Parathyroid adenoma (tissue), 2 donors: ENCODE measurements at regions not wholly inside any gene's neighbourhood (a gene's known extent, or its start where the extent isn't known, plus 50 kb on each side); places are given as distances from the start of the nearest gene placed in this dataset.

Experiments used
- H2AFZ ChIP-seq: fragments of 300-600 bp; sonication (generic); one replicate; pipeline ENCODE4 v1.7.0; 2017; ENCODE audit warnings: antibody characterized with exemption, mild to moderate bottlenecking
- H3K27ac ChIP-seq: fragments of 300-600 bp; sonication (generic); one replicate; pipeline ENCODE4 v1.7.0; 2017
- H3K27me3 ChIP-seq: fragments of 300-600 bp; sonication (generic); one replicate; pipeline ENCODE4 v1.7.0; 2017; ENCODE audit warnings: low read length; ENCODE audit not compliant: control insufficient read depth, insufficient read depth
- H3K36me3 ChIP-seq: fragments of 300-600 bp; sonication (generic); one replicate; pipeline ENCODE4 v1.7.0; 2017; ENCODE audit warnings: low read length; ENCODE audit not compliant: control insufficient read depth, insufficient read depth
- H3K4me1 ChIP-seq: fragments of 300-600 bp; sonication (generic); one replicate; pipeline ENCODE4 v1.7.0; 2017; ENCODE audit warnings: control low read depth
- H3K4me2 ChIP-seq: fragments of 300-600 bp; sonication (generic); one replicate; pipeline ENCODE4 v1.7.0; 2017; ENCODE audit warnings: low read length
- H3K4me3 ChIP-seq: fragments of 300-600 bp; sonication (generic); one replicate; pipeline ENCODE4 v1.7.0; 2017; ENCODE audit warnings: low read depth, low read length
- H3K79me2 ChIP-seq: fragments of 300-600 bp; sonication (generic); one replicate; pipeline ENCODE4 v1.7.0; 2017; ENCODE audit warnings: control low read depth
- H3K9ac ChIP-seq: fragments of 300-600 bp; sonication (generic); one replicate; pipeline ENCODE4 v1.7.0; 2017; ENCODE audit warnings: mild to moderate bottlenecking
- H3K9me3 ChIP-seq: fragments of 300-600 bp; sonication (generic); one replicate; pipeline ENCODE4 v1.7.0; 2017; ENCODE audit warnings: low read length; ENCODE audit not compliant: control insufficient read depth
- CTCF ChIP-seq: fragments of 300-600 bp; sonication (generic); IDR thresholded peaks from one replicate; pipeline ENCODE4 v1.7.0; 2017; ENCODE audit warnings: antibody characterized with exemption, mild to moderate bottlenecking
- donor health status: primary hyperparathyroidism.

GRCh38 chr5:116970318-116970717 is 395.7 kb upstream of the SEMA6A start:
- no peak for TF ChIP-seq CTCF
- Histone ChIP-seq H3K36me3 (no peaks in the 10 kb centered on the region), H3K4me2 (no peak overlapping the region), H3K79me2 (no peaks in the 10 kb centered on the region), H3K4me3 (no peak overlapping the region), H3K9ac (no peak overlapping the region), H2AFZ (no peak overlapping the region), H3K4me1 (no peaks in the 10 kb centered on the region), H3K27me3 (no peaks in the 10 kb centered on the region), H3K9me3 (no peaks in the 10 kb centered on the region), H3K27ac (no peak overlapping the region)

- Histone ChIP-seq H3K36me3 (no peaks in the 10 kb centered on the region), H3K9ac (no peak overlapping the region), H3K4me2 (no peak overlapping the region), H3K9me3 (no peaks in the 10 kb centered on the region), H3K27ac (no peak overlapping the region), H2AFZ (no peak overlapping the region), H3K4me3 (no peak overlapping the region), H3K27me3 (no peaks in the 10 kb centered on the region), H3K79me2 (no peaks in the 10 kb centered on the region), H3K4me1 (no peaks in the 10 kb centered on the region)
- TF ChIP-seq CTCF: no peak
These were observed 389.8 kb upstream of the SEMA6A start for GRCh38 chr5:116964438-116964837.

- no peak overlapping the region for H3K27ac ChIP-seq
- H2AFZ ChIP-seq: no peak overlapping the region
- no peaks in the 10 kb centered on the region for H3K79me2 ChIP-seq
- no peak overlapping the region for H3K4me2 ChIP-seq
- no peak for TF ChIP-seq CTCF
- H3K4me1 ChIP-seq: no peaks in the 10 kb centered on the region
- no peak overlapping the region for H3K4me3 ChIP-seq
- no peaks in the 10 kb centered on the region for H3K36me3 ChIP-seq
- H3K9me3 ChIP-seq: no peaks in the 10 kb centered on the region
- no peak overlapping the region for H3K9ac ChIP-seq
- no peaks in the 10 kb centered on the region for H3K27me3 ChIP-seq
These were observed 386.4 kb upstream of the SEMA6A start for GRCh38 chr5:116961021-116961420.

- no peaks in the 10 kb centered on the region for H3K36me3 ChIP-seq
- no peak overlapping the region for H3K4me2 ChIP-seq
- H3K27me3 ChIP-seq: no peaks in the 10 kb centered on the region
- TF ChIP-seq CTCF: no peak
- H3K4me3 ChIP-seq: no peak overlapping the region
- H3K27ac ChIP-seq: no peak overlapping the region
- no peak overlapping the region for H3K9ac ChIP-seq
- H3K79me2 ChIP-seq: no peaks in the 10 kb centered on the region
- no peaks in the 10 kb centered on the region for H3K9me3 ChIP-seq
- no peaks in the 10 kb centered on the region for H3K4me1 ChIP-seq
- H2AFZ ChIP-seq: no peak overlapping the region
These were observed 385.2 kb upstream of the SEMA6A start for GRCh38 chr5:116959843-116960242.

- H3K9me3 ChIP-seq: no peaks in the 10 kb centered on the region
- no peak overlapping the region for H3K4me2 ChIP-seq
- no peak overlapping the region for H3K9ac ChIP-seq
- H2AFZ ChIP-seq: no peak overlapping the region
- H3K4me3 ChIP-seq: no peak overlapping the region
- no peaks in the 10 kb centered on the region for H3K4me1 ChIP-seq
- no peak for TF ChIP-seq CTCF
- no peak overlapping the region for H3K27ac ChIP-seq
- no peaks in the 10 kb centered on the region for H3K79me2 ChIP-seq
- H3K36me3 ChIP-seq: no peaks in the 10 kb centered on the region
- no peaks in the 10 kb centered on the region for H3K27me3 ChIP-seq
These were observed 378.8 kb upstream of the SEMA6A start for GRCh38 chr5:116953251-116953930.
